NCI-H748 (cell line): ENCODE measurements at regions not wholly inside any gene's neighbourhood (a gene's known extent, or its start where the extent isn't known, plus 50 kb on each side); places are given as distances from the start of the nearest gene placed in this dataset.
A peak's percentile ranks its signal among the peaks of the same experiment; 100 is the strongest.

Source experiments
- DNase-seq: peaks from one replicate; lab custom pipeline; 2025; ENCODE audit not compliant: unreplicated experiment; lab: John Stamatoyannopoulos, UW

GRCh38 chr18:65567372-65567771 is 183.4 kb upstream of the CDH7 start:
- peak; percentile 66 for DNase-seq

DNA sequence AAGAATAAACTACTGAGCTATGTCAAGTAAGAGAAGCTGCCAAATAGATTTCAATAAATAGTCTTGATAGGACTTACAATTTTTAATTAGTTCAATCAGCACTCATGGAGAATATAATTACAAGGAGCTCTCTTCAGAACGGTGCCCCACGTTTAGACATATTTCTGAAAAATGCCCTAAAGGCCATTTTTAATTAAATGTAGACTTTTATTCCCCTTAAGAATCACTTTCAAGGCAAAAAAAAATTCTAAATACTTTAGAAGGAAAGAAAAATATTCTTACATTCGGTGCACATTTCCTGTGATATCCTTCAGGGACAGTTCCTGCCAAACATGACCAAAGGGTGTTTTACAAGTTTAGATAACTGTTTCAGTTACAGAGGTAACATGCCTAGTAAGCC is 202.5 kb upstream of the CDH7 start:
- DNase-seq, result no peak

DNA sequence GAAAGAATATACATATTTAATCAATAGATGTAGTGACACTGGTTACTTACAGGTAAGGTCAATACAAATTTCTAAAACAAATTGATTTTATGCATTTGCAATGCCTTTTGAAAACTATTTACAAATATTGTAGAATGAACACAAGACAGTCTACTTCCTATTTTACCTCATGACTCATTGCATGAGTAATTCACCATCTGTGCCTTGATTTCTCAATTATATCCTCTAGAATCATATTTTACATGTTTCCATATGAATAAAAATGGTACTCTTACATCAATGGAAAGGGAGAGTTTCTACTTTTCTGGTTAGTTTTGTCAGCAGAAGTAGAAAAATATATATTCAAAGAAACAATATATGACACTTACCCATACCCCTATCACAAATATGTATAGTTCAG is 203.8 kb upstream of the CDH7 start:
- no peak for DNase-seq

DNA sequence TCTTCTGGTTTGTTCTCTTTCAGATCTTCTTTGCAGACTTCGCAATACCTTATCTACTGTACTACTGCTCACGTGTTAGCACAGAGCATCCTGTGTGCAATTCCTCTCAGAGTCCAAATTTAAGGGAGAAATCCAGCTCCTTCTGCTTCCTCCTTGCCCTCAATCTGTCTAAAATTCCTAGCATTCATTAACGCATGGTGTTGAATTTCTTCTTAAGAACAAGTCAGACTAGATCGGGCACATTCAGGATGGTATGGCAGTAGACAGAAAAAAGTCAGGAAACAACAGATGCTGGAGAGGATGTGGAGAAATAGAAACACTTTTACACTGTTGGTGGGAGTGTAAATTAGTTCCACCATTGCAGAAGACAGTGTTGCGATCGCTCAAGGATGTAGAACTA is 206.1 kb upstream of the CDH7 start:
- DNase-seq, result no peak

GRCh38 chr18:65527879-65528633 is 222.8 kb upstream of the CDH7 start:
- peak; percentile 41 for DNase-seq

- no peak for DNase-seq
These were observed 224.7 kb upstream of the CDH7 start for GRCh38 chr18:65526099-65526498.

DNA sequence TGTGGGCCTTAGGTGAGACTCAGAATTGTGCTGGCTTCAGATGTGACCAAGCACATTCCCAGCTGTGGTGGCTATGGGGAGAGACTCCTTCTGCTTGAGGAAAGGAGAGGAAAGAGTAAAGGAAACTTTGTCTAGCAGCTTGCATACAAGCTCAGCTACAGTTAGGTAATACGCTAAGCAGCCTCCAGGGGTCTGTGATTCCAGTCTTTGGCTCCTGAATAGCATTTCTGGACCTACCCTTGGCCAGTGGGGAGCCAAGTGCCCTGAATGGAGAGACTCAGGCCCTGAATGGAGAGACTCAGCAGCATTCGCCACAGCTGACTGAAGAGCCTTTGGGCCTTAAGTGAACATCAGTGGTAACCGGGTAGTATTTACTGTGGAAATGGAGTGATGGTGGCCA is 227.4 kb upstream of the CDH7 start:
- no peak for DNase-seq

GRCh38 chr18:65522907-65523306 is 227.9 kb upstream of the CDH7 start:
- DNase-seq, result no peak

GRCh38 chr18:65516209-65516608 is 234.6 kb upstream of the CDH7 start:
- DNase-seq, result no peak

GRCh38 chr18:65498605-65499004 is 252.2 kb upstream of the CDH7 start:
- no peak for DNase-seq

- DNase-seq, result peak; percentile 98
These were observed 263.2 kb upstream of the CDH7 start for GRCh38 chr18:65487569-65487968.

- no peak for DNase-seq
These were observed 273.4 kb upstream of the CDH7 start for GRCh38 chr18:65477455-65477854.

DNA sequence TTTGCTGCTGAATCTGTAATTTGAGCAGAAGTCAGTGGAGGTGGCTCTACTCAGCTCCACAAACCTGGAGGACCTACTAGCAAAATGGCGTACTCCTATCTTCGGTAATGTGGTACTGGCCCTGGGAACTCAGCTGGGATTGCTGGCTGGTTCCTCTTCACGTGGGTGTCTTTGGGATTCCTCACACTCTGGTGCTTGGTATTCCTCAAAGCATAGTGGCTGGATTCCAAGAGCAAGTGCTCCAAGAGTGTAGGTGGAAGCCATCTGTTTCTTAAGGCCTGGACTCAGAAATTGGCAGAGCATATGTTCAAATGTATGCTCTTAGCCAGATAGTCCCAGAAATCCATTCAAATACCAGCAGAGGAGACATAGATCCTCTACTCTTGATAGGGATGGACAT is 281.9 kb upstream of the CDH7 start:
- no peak for DNase-seq

DNA sequence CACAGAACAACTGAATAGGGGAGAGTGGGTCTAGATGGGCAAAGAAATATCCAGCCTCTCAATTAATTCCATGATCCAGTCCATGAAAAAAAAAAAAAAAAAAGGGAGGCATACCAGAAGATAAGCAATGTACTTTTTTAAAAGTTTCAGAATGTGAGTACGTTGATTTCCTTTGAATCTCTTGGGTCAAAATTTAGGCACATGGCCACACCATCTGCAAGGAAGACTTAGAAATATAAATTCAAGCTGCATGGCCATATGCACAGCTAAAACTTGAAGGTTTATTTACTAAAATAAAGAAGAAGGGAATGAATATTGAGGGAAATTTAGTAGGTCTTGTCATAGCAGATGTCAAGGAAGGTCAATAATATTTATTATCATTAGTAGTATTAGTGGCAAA is 286.5 kb upstream of the CDH7 start:
- DNase-seq, result no peak

DNA sequence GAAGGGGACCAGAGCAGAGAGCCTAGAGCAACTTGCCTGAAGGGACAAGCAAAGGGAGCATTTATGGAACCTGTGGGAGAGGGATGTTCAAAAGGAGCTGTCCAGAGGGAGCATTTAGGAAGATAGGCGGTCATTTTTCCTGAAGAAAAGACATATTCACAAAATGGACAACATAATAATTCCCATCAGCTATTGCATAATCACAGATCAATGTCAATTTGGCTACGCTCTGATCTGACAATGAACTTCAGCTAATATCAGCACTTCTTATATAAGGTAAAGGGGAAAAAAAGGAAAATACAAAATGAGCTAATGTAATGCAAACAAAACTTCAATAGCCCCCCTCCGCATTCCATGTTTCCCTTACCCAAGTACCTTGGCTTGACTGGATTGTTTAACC is 291.1 kb upstream of the CDH7 start:
- DNase-seq, result no peak

- DNase-seq, result no peak
These were observed 291.9 kb upstream of the CDH7 start for GRCh38 chr18:65458871-65459270.

DNA sequence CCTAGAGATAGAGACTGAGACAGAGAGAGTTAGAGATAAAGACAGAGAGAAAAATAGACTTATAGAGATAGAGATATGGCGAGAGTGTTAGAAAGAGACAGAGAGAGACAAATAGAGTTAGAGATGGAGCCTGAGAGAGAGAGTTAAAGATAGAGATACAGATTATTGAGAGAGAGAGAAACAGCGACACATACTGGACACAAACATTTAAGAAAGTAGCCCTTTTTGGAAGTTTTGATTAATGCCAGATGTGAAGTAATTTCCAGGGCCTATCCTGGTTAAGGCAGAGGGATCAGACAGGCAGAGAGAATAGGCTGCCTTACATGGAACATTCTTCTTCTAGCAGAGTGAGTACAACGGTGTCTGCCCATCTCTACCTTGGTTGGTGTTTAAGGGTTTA is 311.6 kb upstream of the CDH7 start:
- no peak for DNase-seq

DNA sequence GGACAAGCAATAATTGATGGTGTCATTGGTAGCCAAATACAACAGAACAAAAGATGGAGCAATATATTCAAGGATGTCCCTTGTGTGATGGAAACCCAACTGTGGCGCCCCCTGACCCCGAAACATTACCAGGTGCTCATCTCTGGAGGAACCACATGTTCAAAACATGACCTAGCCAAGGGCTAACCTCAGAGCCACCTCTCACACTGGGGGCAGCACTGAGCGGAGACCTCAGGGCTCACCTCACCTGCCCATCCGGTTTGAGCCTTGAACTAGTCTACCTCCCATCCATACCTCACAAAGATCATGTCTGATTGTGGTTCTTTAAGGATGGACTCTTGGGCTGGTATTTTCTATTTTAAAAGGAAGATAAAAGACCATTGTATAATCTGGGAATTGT is 314.4 kb upstream of the CDH7 start:
- DNase-seq, result peak; percentile 81

DNA sequence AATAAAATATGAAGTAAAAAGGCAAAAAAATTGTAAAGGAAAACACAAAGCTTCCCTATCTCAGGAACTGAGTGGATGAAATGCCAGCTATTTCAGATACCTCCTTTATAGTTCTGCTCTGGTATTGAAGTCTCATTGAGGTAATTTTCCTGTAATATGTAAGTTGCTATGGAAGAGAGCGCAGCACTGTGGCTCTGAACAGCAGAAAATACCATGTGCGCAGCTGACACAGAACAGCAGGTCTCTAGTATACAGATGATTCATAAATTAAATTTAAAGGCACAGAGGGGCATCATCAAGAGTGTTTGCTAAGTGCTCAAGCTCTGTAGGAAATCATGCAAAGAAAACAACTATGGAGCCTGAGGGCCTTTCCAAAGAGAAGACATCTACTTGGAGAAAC is 315.3 kb upstream of the CDH7 start:
- DNase-seq, result peak; percentile 89

DNA sequence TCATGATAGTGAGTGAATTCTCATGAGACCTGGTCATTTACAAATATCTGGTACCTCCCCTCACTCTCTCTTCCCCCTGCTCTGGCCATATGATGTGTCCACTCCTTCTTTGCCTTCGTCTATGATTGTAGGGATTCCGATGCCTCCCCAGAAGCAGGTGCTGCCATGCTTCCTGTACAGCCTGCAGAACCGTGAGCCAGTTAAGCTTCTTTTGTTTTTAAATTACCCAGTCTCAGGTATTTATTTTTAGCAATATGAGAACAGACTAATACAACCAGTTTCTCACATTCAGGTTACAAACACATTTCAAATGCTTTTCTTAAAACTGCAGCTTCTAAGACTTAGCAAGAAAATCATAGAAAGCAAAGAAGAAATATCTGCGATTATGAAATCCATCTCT is 321.2 kb upstream of the CDH7 start:
- peak; percentile 57 for DNase-seq

DNA sequence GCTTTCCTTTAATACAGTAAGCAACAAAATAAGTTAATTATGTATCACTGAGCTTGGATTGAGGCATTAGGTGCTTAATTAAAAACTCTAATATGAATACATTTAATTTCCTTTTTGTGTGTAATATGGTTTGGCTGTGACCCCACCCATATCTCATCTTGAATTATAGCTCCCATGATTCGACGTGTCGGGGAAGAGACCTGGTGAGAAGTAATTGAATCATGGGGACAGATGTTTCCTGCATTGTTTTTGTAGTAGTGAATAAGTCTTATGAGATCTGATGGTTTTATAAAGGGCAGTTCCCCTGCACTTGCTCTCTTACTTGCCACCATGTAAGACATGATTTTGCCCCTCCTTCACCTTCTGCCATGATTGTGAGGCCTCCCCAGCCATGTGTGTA is 325.4 kb upstream of the CDH7 start:
- DNase-seq, result no peak

DNA sequence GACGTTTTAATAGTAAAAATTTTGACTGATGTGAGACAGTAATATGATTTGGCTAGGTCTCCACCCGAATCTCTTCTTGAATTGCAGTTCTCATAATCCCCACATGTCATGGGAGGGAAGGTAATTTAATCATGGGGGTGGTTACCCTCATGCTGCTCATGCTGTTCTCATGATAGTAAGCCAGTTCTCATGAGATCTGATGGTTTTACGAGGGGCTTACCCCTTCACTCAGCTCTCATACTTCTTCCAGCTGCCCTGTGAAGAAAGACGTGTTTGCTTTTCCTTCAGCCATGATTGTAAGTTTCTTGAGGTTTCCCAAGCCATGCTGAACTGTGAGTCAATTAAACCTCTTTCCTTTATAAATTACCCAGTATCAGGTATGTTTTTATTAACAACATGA is 327.0 kb upstream of the CDH7 start:
- no peak for DNase-seq

DNA sequence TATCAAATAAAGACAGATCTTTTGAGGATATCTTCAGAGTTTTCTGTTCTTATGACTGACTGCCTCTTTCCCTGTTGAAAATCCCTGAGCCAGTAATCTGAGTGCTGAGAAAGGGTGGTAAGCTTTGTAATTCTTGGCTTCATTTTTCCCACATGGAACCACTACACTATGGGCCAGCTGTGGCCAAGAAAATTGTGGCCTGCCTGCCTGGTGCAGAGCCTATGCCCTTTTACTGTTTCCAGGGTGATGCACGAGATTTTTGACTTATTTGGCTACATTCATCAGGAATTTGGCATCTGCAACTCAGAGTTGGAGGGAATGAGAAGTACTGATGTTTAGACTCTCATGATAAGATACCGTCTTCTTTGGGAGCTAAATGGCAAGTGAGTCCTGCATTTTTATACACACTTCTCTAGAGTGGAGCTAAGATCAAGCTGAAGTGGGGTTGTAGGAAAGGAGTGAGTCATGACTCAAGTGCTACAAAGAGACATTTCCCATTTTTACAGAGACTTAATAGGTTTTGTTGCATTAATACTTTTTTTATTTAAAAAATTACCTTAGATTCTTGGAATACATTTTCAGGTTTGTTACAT is 328.2 kb upstream of the CDH7 start:
- DNase-seq, result no peak
